Spleen (tissue), 7 donors: ENCODE measurements at regions not wholly inside any gene's neighbourhood (a gene's known extent, or its start where the extent isn't known, plus 50 kb on each side); places are given as distances from the start of the nearest gene placed in this dataset.

Experiments used
- POLR2A ChIP-seq, 3 donors: fragments of 450-650 bp; IDR thresholded peaks; one replicate each; pipeline ENCODE4 v1.5.1; 2017; ENCODE audit warnings: antibody characterized with exemption in 3 of 3, mild to moderate bottlenecking in 1 of 3
- POLR2AphosphoS5 ChIP-seq, 3 donors: sonication (generic); formaldehyde crosslinking; IDR thresholded peaks; one replicate each; pipeline ENCODE4 v1.5.1; 2017; ENCODE audit warnings: antibody characterized with exemption in 3 of 3
- TF ChIP-seq, protein P1 (sequence below), 11 experiments: fragments of 200-600 bp in 7 of 11; fragments of 450-650 bp in 4 of 11; sonication (generic) in 4 of 11; IDR thresholded peaks in 8 of 11; conservative IDR thresholded peaks in 3 of 11; 1 replicate in 7 of 11; 2 replicates in 4 of 11; pipeline versions ENCODE4 v1.4.0 to v1.8.0; 2016 to 2021; ENCODE audit warnings: antibody characterized with exemption in 11 of 11, inconsistent platforms in 4 of 11, mild to moderate bottlenecking in 1 of 11
- donor health status: DM: no; HTN: no; CAD: no; lungs with moderate emphysema.
- donor health status: DM: no; HTN: no; CAD: no.
- donor health status: DM: no; HTN: no; CAD: no.

DNA sequence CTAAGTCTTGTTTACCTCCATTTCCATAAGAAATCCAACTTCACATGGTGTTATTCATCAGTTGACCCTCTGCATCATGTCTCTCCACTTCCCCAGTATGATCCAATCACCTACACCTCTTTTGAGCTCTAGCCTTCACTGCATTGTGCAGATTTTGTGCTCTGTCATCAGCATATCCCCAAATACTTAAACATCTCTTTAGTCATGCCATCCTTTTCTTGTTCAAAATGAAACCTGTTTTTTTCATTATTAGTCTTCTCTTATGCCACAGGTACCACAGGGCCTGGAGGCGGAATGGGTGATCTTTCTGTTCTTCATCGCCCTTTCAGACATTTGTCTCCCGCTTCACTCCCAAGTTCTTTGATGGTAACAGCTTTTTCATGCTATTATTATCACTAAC, 382.7 kb upstream of the GALNTL6 start:
- TF ChIP-seq, protein P1, sequence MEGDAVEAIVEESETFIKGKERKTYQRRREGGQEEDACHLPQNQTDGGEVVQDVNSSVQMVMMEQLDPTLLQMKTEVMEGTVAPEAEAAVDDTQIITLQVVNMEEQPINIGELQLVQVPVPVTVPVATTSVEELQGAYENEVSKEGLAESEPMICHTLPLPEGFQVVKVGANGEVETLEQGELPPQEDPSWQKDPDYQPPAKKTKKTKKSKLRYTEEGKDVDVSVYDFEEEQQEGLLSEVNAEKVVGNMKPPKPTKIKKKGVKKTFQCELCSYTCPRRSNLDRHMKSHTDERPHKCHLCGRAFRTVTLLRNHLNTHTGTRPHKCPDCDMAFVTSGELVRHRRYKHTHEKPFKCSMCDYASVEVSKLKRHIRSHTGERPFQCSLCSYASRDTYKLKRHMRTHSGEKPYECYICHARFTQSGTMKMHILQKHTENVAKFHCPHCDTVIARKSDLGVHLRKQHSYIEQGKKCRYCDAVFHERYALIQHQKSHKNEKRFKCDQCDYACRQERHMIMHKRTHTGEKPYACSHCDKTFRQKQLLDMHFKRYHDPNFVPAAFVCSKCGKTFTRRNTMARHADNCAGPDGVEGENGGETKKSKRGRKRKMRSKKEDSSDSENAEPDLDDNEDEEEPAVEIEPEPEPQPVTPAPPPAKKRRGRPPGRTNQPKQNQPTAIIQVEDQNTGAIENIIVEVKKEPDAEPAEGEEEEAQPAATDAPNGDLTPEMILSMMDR (IDR thresholded peaks at IDR 0.05 in 8 of 11, conservative IDR thresholded peaks at IDR 0.05 in 3 of 11), result no peak
- TF ChIP-seq POLR2AphosphoS5 (IDR thresholded peaks at IDR 0.05) (no peak), POLR2A (IDR thresholded peaks at IDR 0.05) (no peak)
